Trophoblast cell (in vitro differentiated cells and primary cell): ENCODE measurements at regions not wholly inside any gene's neighbourhood (a gene's known extent, or its start where the extent isn't known, plus 50 kb on each side); places are given as distances from the start of the nearest gene placed in this dataset.
A peak's percentile ranks its signal among the peaks of the same experiment; 100 is the strongest.
"Not testable (repeated sequence)": the region's sequence is repeated elsewhere in the genome, so short reads cannot be mapped to it uniquely, and the experiment has no call there.

Experiments used
- DNase-seq, 2 donors: peaks; one replicate each; pipeline ENCODE4 v3.0.0-alpha.2; 2016
- H2AFZ ChIP-seq: 2 replicates; pipeline ENCODE4 v1.6.1; 2013; ENCODE audit warnings: low read length, moderate library complexity, mild to moderate bottlenecking; ENCODE audit not compliant: insufficient read depth, poor library complexity
- H2AK5ac ChIP-seq: 2 replicates; pipeline ENCODE4 v1.6.1; 2013; ENCODE audit warnings: mild to moderate bottlenecking, low read length
- H2BK120ac ChIP-seq: 2 replicates; pipeline ENCODE4 v1.6.1; 2013; ENCODE audit warnings: low read length, mild to moderate bottlenecking, moderate library complexity; ENCODE audit not compliant: insufficient read depth, poor library complexity
- H2BK12ac ChIP-seq: 2 replicates; pipeline ENCODE4 v1.6.1; 2013; ENCODE audit warnings: mild to moderate bottlenecking, low read length, moderate library complexity
- H2BK5ac ChIP-seq: 2 replicates; pipeline ENCODE4 v1.6.1; 2013; ENCODE audit warnings: low read length, low read depth, moderate library complexity, mild to moderate bottlenecking; ENCODE audit not compliant: poor library complexity
- H3K14ac ChIP-seq: 2 replicates; pipeline ENCODE4 v1.6.1; 2013; ENCODE audit warnings: mild to moderate bottlenecking, low read length
- H3K18ac ChIP-seq: 2 replicates; pipeline ENCODE4 v1.6.1; 2013; ENCODE audit warnings: mild to moderate bottlenecking, low read length
- H3K23ac ChIP-seq: 2 replicates; pipeline ENCODE4 v1.6.1; 2013; ENCODE audit warnings: low read length
- H3K27ac ChIP-seq: 2 replicates; pipeline ENCODE4 v1.5.1; 2013; ENCODE audit warnings: low read depth, mild to moderate bottlenecking, inconsistent platforms, low read length, moderate library complexity
- H3K27me3 ChIP-seq: 2 replicates; pipeline ENCODE4 v1.6.1; 2013; ENCODE audit warnings: inconsistent platforms, mild to moderate bottlenecking, low read length, moderate library complexity; ENCODE audit not compliant: insufficient read depth
- H3K36me3 ChIP-seq, 2 experiments: 1 replicate in 1 of 2; 2 replicates in 1 of 2; pipeline ENCODE4 v1.6.1; 2013; ENCODE audit warnings: low read length in 2 of 2, mild to moderate bottlenecking in 2 of 2, moderate library complexity in 1 of 2; ENCODE audit not compliant: insufficient read depth in 2 of 2, control insufficient read depth in 1 of 2
- H3K4ac ChIP-seq: 2 replicates; pipeline ENCODE4 v1.6.1; 2013; ENCODE audit warnings: low read depth, mild to moderate bottlenecking, low read length, moderate library complexity
- H3K4me1 ChIP-seq, 2 experiments: 1 replicate in 1 of 2; 2 replicates in 1 of 2; pipeline ENCODE4 v1.6.1; 2013; ENCODE audit warnings: low read length in 2 of 2, mild to moderate bottlenecking in 2 of 2, moderate library complexity in 1 of 2; ENCODE audit not compliant: insufficient read depth in 2 of 2, control insufficient read depth in 1 of 2
- H3K4me2 ChIP-seq: 2 replicates; pipeline ENCODE4 v1.6.1; 2013; ENCODE audit warnings: inconsistent platforms, mild to moderate bottlenecking, low read length, moderate library complexity
- H3K4me3 ChIP-seq: 2 replicates; pipeline ENCODE4 v1.5.1; 2013; ENCODE audit warnings: mild to moderate bottlenecking, low read depth, low read length, inconsistent platforms
- H3K79me1 ChIP-seq: one replicate; pipeline ENCODE4 v1.6.1; 2013; ENCODE audit warnings: low read length
- H3K79me2 ChIP-seq: 2 replicates; pipeline ENCODE4 v1.6.1; 2013; ENCODE audit warnings: low read length, mild to moderate bottlenecking; ENCODE audit not compliant: control insufficient read depth, insufficient read depth, poor library complexity
- H3K9ac ChIP-seq: 2 replicates; pipeline ENCODE4 v1.6.1; 2013; ENCODE audit warnings: mild to moderate bottlenecking, low read length
- H3K9me3 ChIP-seq: 2 replicates; pipeline ENCODE4 v1.6.1; 2013; ENCODE audit warnings: low read depth, mild to moderate bottlenecking, control low read depth, inconsistent platforms, low read length; ENCODE audit not compliant: insufficient read depth
- H4K12ac ChIP-seq: 2 replicates; pipeline ENCODE4 v1.6.1; 2013; ENCODE audit warnings: low read depth, mild to moderate bottlenecking, low read length, moderate library complexity
- H4K8ac ChIP-seq: 2 replicates; pipeline ENCODE4 v1.6.1; 2013; ENCODE audit warnings: low read depth, mild to moderate bottlenecking, low read length, moderate library complexity
- H4K91ac ChIP-seq: one replicate; pipeline ENCODE4 v1.6.1; 2013; ENCODE audit warnings: low read depth, mild to moderate bottlenecking, low read length, moderate library complexity
- WGBS: extraction: QIAGEN DNeasy Blood & Tissue Kit; methylation state at CpG from one replicate; pipeline ENCODE4 v1.1.7; 2013; ENCODE audit warnings: missing lambda C conversion rate; ENCODE audit not compliant: insufficient read length, insufficient coverage; ENCODE audit errors: extremely low coverage; 5-methylcytosine and 5-hydroxymethylcytosine counted together

DNA sequence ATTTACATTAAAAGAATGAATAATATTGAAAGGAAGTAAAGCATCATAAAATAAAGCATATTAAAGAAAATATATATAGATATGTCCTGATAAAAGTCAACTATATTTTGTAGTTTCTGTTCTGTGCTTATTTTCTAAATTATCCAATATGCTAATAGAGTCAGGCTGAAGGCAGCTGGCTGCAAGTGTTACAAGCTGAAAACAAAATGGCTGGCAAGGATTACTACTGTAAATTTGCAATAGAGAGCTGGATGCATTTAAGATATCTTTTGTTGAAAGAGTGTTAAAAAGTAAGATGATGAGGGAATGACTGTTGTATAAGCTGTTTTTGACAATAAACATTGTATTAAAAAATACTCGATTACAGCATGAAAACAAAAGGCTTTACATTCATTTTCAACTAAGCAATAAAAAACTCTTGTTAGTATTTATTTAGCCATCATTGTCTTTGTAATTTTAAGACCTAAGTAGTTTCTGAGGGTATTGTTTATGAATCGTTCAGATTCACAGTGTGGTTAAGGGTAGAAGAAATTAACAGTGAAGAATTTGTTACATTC, 76.3 kb downstream of the TANC2 start:
- H3K4me3 ChIP-seq: no peak overlapping the region
- H3K79me2 ChIP-seq: peaks cover 2% of the 10 kb centered on the region
- no peak overlapping the region for H3K18ac ChIP-seq
- DNase-seq: no peak
- H2BK12ac ChIP-seq: no peak overlapping the region
- no peak overlapping the region for H4K8ac ChIP-seq
- no peak overlapping the region for H3K23ac ChIP-seq
- no peaks in the 10 kb centered on the region for H3K27me3 ChIP-seq
- H3K9me3 ChIP-seq: no peaks in the 10 kb centered on the region
- H3K14ac ChIP-seq: no peak overlapping the region
- H3K4me1 ChIP-seq: no peaks in the 10 kb centered on the region
- H3K27ac ChIP-seq: no peak overlapping the region
- no peak overlapping the region for H3K4ac ChIP-seq
- no peak overlapping the region for H2AFZ ChIP-seq
- H3K9ac ChIP-seq: no peak overlapping the region
- no peak overlapping the region for H3K4me2 ChIP-seq
- peaks cover 0 to 2% of the 10 kb centered on the region in 2 experiments for H3K36me3 ChIP-seq
- H3K79me1 ChIP-seq: no peaks in the 10 kb centered on the region
- H2BK120ac ChIP-seq: no peak overlapping the region
- no peak overlapping the region for H2BK5ac ChIP-seq
- no peak overlapping the region for H4K91ac ChIP-seq
- no CpG with 5 or more reads among the region's 2 CpGs for whole genome bisulfite sequencing
- no peak overlapping the region for H4K12ac ChIP-seq
- H2AK5ac ChIP-seq: no peak overlapping the region

- not testable (repeated sequence) for H3K27me3 ChIP-seq, H3K9ac ChIP-seq, H3K18ac ChIP-seq, H2AK5ac ChIP-seq, H3K4me2 ChIP-seq, DNase-seq, H3K36me3 ChIP-seq, H4K12ac ChIP-seq, H4K8ac ChIP-seq, H2BK120ac ChIP-seq, H2BK5ac ChIP-seq, H3K4me1 ChIP-seq, H3K14ac ChIP-seq, H3K79me1 ChIP-seq, H2AFZ ChIP-seq, H2BK12ac ChIP-seq, H3K79me2 ChIP-seq, H3K23ac ChIP-seq, H3K9me3 ChIP-seq, H3K4me3 ChIP-seq, H3K27ac ChIP-seq, H4K91ac ChIP-seq
- no CpG with 5 or more reads among the region's 2 CpGs for WGBS
- H3K4ac ChIP-seq: peak overlapping the region; percentile 75
These were observed 91.5 kb downstream of the TANC2 start for GRCh38 chr17:63057560-63057959.

DNA sequence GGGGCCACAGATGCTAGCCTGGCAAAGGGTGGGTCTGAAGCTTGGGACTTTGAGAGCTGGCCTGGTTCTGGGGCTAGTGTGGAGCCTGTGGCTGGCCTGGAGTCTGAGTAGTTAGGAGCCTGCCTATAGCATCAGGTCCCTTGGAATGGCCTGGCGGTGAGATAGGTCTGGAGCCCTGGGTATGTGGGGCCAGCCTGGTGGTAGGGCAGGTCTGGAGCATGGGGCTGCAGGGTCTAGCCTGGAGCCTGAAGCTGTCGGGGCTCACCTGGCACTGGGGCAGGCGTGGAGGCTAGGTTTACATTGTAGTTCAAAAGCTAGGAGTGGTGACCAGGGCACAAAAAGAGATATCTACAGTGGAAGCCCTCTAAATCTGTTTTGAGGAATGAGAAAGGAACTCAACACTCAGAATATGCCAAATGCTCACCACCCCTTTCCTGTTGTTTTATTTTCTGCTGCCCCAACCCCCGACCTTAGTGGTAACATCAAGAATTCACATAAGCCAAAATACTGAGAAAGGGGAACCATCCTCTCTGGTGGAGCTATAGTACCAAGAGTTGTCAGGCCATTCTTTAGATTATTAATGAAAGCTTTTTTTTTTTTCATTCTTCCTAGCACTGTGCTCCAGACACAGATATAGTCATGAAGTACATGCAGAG, 100.3 kb downstream of the TANC2 start:
- Histone ChIP-seq H3K9ac (no peak overlapping the region), H3K14ac (no peak overlapping the region), H3K79me2 (peaks cover 2% of the 10 kb centered on the region), H2BK5ac (no peak overlapping the region), H4K91ac (no peak overlapping the region), H3K79me1 (no peaks in the 10 kb centered on the region), H3K23ac (no peak overlapping the region), H2BK12ac (no peak overlapping the region), H3K27ac (no peak overlapping the region), H3K18ac (no peak overlapping the region), H3K9me3 (no peaks in the 10 kb centered on the region), H2AFZ (no peak overlapping the region), H4K8ac (no peak overlapping the region), H3K4me1 (peaks cover 0 to 4% of the 10 kb centered on the region in 2 experiments), H2BK120ac (no peak overlapping the region), H4K12ac (no peak overlapping the region), H3K27me3 (no peaks in the 10 kb centered on the region), H3K4me3 (no peak overlapping the region), H3K4ac (peak overlapping the region; percentile 22), H2AK5ac (no peak overlapping the region), H3K4me2 (no peak overlapping the region), H3K36me3 (peaks cover 3 to 6% of the 10 kb centered on the region in 2 experiments)
- WGBS: no CpG with 5 or more reads among the region's 4 CpGs
- no peak for DNase-seq

DNA sequence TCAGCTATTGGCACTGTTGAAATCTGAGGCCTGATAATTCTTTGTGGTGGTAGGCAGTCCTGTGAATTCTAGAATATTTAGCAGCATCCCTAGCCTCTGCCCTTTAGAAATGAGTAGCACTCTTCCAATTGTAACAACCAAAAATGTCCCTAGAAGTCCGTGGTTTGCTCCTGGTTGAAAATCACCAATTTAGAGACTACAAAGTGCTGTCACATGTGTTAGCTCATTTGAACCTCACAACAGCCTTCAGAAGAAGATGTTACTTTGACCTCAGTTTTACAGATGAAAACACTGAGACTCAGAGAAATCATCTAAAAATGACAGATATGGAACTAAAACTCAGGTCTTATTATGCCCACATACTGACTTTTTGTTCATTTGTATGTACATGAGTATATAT, 103.2 kb downstream of the TANC2 start:
- H3K27ac ChIP-seq: no peak overlapping the region
- H2BK5ac ChIP-seq: no peak overlapping the region
- no peaks in the 10 kb centered on the region for H3K27me3 ChIP-seq
- peaks cover 0 to 4% of the 10 kb centered on the region in 2 experiments for H3K4me1 ChIP-seq
- H3K23ac ChIP-seq: no peak overlapping the region
- no peak for DNase-seq
- H3K79me2 ChIP-seq: no peaks in the 10 kb centered on the region
- H3K36me3 ChIP-seq: peaks cover 3 to 6% of the 10 kb centered on the region in 2 experiments
- no peak overlapping the region for H4K8ac ChIP-seq
- H4K12ac ChIP-seq: no peak overlapping the region
- H2BK12ac ChIP-seq: no peak overlapping the region
- no peak overlapping the region for H3K9ac ChIP-seq
- no peak overlapping the region for H3K14ac ChIP-seq
- H2AFZ ChIP-seq: no peak overlapping the region
- H3K18ac ChIP-seq: no peak overlapping the region
- no peak overlapping the region for H2AK5ac ChIP-seq
- H2BK120ac ChIP-seq: no peak overlapping the region
- no peak overlapping the region for H4K91ac ChIP-seq
- WGBS: no CpG with 5 or more reads among the region's 1 CpG
- H3K4me2 ChIP-seq: no peak overlapping the region
- no peak overlapping the region for H3K4ac ChIP-seq
- H3K79me1 ChIP-seq: no peaks in the 10 kb centered on the region
- no peak overlapping the region for H3K4me3 ChIP-seq
- H3K9me3 ChIP-seq: no peaks in the 10 kb centered on the region
